Fibroblast of gingiva (primary cell): ENCODE measurements at regions not wholly inside any gene's neighbourhood (a gene's known extent, or its start where the extent isn't known, plus 50 kb on each side); places are given as distances from the start of the nearest gene placed in this dataset.
A peak's percentile ranks its signal among the peaks of the same experiment; 100 is the strongest.

Source experiments
- DNase-seq: peaks from one replicate; pipeline ENCODE4 v3.0.0-alpha.2; 2011; ENCODE audit warnings: low read depth

- no peak for DNase-seq
Observed at GRCh38 chr5:156147944-156148285, 179.0 kb upstream of the SGCD start.

DNA sequence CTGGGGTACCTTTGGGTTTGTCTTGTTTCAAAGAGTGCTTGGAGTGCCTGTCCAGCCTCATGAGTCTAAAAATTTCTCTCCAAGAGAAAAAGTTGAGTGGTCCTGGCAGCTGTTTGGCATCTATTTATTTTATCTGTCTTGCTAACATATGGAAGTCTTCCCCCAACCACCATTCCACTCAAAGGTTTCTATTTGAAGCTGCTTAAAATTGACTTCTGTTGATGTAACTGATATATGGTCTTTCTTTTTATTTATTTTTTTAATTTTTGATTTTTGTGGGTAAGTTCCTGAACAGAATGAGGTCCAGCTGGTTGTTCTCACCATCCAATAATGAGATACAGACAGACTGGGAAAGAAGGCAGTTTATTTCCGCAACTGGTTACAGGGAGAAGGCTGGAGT is 178.7 kb upstream of the SGCD start:
- DNase-seq = no peak

DNA sequence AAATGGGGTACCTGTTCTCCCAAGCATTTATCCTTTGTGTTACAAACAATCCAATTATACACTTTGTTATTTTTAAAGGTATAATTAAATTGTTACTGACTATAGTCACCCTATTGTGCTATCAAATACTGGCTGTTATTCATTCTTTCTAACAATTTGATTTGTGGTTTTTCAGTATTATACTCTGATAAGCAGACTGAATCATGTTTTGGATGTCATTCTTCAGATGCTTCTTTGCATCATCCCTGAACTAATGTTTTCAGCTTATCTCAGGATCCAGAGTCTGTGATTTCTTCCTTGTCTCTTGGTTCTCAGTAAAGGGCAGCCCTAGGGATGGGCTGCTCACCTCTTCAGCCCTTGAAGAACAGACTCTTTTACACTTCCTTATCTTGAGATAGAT is 177.8 kb upstream of the SGCD start:
- DNase-seq = no peak

DNA sequence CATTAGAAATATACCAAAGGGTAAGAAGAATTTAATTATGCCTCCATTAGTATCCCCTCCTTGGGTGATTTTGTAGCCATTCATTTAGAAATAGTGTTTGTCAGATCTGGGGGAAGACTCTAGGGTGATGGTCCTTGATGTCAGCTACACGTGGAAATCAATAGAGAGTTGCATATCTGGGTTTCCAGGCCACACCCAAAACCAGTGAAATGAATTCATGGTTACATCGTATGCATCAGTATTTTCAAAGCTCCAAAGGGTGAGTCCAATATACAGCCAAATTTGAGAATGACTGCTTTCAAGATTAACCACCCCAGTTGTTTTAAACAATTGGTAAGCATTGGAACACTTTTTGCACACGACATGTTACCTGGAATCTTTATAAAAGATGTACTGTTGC is 173.4 kb upstream of the SGCD start:
- DNase-seq = no peak

DNA sequence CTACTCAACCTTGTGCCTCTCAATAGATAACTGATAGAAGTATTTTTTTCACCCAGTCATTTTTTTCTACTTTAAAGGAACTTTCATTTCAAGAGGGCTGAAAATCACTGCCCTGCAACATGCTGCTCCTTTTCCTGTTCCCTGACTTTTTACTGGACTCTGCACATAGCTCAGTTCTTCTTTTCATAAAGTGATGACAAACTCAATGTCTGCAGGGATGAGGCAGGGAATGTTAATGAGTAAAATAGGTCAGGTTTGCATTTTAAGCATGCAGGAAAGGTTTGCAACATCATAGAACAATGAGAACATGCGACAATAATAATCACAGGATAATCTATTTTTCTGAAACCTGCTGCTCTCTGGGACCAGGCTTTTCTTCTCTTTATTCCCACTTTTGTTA is 172.2 kb upstream of the SGCD start:
- DNase-seq = no peak

DNA sequence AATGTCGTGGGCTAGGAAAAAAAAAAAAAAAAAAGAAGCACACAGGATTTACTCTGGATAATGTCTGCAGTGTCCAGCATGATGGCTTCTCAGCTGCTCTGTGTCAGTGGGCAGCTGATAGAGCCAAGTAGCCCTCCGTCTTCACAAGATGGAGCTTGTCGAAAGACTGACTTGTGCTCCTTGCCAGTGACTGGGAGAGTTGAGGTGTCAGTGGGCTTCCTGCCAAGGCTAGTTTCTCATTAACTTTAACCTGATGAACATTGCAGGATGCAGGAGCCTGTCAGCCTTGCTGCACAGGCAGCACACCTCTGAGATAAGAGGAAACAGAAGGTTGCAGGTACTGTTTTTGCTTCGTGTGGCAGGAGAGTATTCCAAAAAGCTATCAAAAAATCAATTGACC is 171.4 kb upstream of the SGCD start:
- DNase-seq = no peak

DNA sequence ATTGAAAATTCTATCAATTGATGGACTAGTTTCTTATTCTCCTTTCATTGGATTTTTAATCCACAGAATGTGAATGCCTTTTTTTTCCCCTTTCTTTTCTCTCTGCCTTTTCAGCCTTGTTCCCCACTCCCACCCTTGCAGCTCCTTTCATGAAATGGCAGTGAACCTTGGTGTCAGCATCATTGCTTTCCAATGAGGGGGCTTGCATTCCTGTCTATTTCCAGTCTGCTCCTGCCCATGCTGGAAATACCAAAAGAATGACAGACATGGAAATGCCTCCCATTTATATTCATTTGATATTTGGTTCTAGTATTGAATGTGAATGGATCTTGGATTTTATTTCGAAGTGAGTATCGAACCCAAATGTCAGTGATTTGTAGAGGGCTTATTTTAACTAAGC is 162.7 kb upstream of the SGCD start:
- no peak for DNase-seq

- DNase-seq = no peak
Observed at GRCh38 chr5:156169495-156169894, 157.5 kb upstream of the SGCD start.

DNA sequence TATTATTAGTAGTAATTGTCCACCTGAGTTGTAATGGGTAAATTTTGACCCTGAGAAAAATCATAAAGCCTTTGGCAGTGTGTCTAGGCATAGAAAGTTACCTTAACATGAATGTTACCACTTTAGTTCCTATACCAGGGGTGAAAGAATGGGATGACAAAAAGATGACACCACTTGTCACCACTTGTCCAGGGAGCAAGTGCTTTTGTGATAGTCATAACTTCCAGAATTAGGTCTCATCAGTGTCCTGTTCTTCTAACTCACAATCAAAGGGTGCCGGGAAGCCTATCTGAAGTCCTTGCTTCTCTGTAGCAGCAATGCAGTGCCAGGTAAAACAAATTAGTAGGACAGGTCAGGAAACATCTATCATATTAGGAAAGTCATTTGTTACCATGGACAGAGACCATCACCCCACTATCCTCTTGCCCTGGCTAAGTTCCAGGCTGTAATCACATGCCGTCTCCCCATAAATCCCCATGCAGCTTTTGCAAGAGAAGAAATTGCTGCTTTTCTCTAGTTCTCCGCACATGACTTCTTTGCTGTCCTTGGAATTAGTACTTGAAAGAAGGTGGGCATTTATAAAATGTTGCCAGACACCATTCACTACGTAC is 156.5 kb upstream of the SGCD start:
- no peak for DNase-seq

DNA sequence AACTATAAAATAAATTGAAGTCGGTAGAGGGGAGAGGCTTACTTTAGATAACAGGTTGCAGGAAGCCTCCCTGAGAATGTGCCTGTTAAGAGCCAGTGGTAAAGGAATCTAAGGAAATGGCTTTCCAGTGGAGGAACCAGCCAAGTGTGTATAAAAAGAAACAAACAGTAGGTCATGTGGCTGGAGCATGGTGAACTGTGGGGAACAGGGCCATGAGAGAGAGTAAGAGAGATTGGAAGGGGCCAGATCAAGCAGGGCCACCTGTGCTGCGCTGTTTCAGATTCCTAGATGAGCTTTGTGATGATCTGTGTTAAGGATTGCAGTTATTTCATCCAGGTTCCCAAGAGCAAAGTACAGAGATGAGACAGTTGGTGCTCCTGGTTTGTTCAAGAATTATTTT is 152.7 kb upstream of the SGCD start:
- no peak for DNase-seq

DNA sequence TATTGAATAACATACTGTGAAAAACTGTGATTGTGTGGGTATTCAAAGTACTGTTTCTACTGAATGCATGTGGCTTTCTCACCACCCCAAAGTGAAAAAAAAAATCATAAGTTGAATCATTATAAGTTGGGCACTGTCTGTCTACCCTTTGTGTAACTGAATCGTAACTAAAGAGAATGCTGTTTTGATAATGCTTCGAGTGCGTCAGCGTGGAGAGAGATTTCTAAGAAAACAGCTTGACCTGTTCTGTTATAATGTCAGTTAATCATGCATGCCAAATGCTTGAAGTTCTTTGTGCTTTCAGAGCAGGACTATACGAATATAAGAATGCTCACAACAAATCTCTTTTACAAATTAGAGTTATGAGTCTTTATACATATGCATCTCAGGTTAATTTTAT is 148.8 kb upstream of the SGCD start:
- no peak for DNase-seq

GRCh38 chr5:156181656-156182055 is 145.3 kb upstream of the SGCD start:
- DNase-seq = no peak

- no peak for DNase-seq
Observed at GRCh38 chr5:156182174-156182967, 144.6 kb upstream of the SGCD start.

DNA sequence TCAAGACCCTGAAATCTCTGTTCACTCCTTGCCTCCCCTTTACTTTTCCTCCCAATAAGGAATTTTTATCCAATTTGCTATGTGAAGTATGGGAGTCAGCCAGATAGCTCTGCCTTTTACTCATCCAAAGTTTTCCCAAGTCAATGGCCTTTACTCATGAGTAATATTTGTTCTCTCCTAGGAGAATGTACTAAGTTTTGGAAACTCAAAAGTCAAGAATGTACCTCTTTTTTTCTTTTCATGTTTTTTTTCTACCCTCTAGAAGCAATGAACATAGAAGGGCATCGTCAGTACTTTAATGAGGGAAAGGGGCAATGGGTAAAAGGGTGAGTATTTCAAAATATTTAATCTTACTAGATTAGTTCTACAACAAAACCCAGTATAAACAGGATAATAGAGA is 140.2 kb upstream of the SGCD start:
- DNase-seq = no peak

DNA sequence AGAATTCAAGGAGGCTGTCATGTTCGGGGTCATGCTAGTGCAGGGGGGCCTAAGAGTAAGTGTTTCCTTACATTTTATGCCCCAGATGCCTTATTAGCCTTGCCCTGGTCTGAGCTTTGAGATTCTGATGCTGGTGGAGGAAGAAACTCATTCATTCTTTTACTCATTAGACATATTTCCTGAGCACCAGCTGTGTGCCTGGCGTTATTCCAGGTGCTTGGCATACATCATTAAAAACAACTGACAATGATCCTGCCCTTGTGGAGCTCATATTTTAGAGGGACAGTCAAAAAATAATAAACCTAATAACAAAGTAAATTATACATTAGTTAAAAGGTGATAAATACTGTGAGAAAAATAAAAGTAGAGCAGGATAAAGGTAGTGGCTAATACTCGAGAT is 138.9 kb upstream of the SGCD start:
- DNase-seq = no peak

- no peak for DNase-seq
Observed at GRCh38 chr5:156189628-156190027, 137.3 kb upstream of the SGCD start.

- no peak for DNase-seq
Observed at GRCh38 chr5:156191547-156191946, 135.4 kb upstream of the SGCD start.

- DNase-seq = no peak
Observed at GRCh38 chr5:156197042-156197635, 129.8 kb upstream of the SGCD start.

- no peak for DNase-seq
Observed at GRCh38 chr5:156199045-156199444, 127.9 kb upstream of the SGCD start.

DNA sequence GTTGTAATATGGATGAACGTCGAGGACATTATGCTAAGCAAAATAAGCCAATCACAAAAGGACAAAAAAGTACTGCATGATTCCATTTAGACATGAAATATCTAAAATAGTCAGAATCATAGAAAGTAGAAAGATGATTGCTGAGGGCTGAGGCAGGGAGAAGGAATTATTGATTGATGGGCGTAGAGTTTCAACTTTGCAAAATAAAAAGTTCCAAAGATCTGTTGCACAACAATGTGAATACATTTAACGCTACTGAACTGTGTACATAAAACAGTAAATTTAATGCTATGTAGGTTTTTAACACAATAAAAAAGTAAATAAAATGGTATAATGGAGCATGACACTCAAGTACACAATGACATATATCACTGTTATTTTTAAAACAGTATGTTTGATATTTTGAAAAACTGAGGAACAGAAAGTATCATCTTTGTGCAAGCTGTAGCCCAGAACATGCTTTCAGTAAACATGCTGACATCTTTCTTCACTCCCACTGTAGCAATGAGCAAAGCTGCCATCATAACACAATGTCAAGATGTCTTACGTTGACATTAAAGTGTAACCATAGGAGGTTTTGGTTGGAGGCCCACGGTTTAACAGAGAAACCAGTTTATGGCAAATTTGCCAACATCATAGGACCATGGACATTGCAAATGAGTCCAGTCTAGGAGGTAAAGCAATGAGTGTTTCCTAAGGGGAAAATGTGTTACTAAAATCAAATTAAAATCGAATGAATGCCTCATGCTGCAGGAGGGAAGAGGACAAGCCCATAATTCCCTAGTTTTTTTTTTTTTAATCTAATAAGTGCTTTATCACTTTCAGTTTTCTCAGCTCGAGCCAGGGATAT is 125.8 kb upstream of the SGCD start:
- DNase-seq = peak; percentile 3

GRCh38 chr5:156201788-156202403 is 125.1 kb upstream of the SGCD start:
- DNase-seq = peak; percentile 62

- no peak for DNase-seq
Observed at GRCh38 chr5:156208271-156208670, 118.7 kb upstream of the SGCD start.
